HUES64 (cell line): ENCODE measurements at regions not wholly inside any gene's neighbourhood (a gene's known extent, or its start where the extent isn't known, plus 50 kb on each side); places are given as distances from the start of the nearest gene placed in this dataset.

ENCODE experiments used
- H3K27ac ChIP-seq: 2 replicates; pipeline ENCODE4 v1.7.0; 2013; ENCODE audit warnings: low read depth, low read length, inconsistent platforms
- H3K27me3 ChIP-seq: 2 replicates; pipeline ENCODE4 v1.6.1; 2013; ENCODE audit warnings: mild to moderate bottlenecking, low read length; ENCODE audit not compliant: insufficient read depth
- H3K36me3 ChIP-seq: 2 replicates; pipeline ENCODE4 v1.6.1; 2013; ENCODE audit warnings: mild to moderate bottlenecking, low read length; ENCODE audit not compliant: insufficient read depth
- H3K4me1 ChIP-seq: 2 replicates; pipeline ENCODE4 v1.6.1; 2013; ENCODE audit warnings: mild to moderate bottlenecking, low read length, moderate library complexity; ENCODE audit not compliant: insufficient read depth
- H3K4me3 ChIP-seq: 2 replicates; pipeline ENCODE4 v1.5.1; 2013; ENCODE audit warnings: mild to moderate bottlenecking, low read length, moderate library complexity
- H3K9ac ChIP-seq: 2 replicates; pipeline ENCODE4 v1.6.1; 2013; ENCODE audit warnings: mild to moderate bottlenecking, low read depth, low read length
- H3K9me3 ChIP-seq: 2 replicates; pipeline ENCODE4 v1.6.1; 2013; ENCODE audit warnings: low read depth, low read length; ENCODE audit not compliant: insufficient read depth
- WGBS: fragments of 150-250, 120-280 bp; methylation state at CpG from one replicate; pipeline ENCODE4 v1.1.7; 2013; ENCODE audit warnings: missing lambda C conversion rate; 5-methylcytosine and 5-hydroxymethylcytosine counted together

- no peaks in the 10 kb centered on the region for H3K27me3 ChIP-seq
- H3K4me1 ChIP-seq: no peaks in the 10 kb centered on the region
- H3K9me3 ChIP-seq: no peaks in the 10 kb centered on the region; the same call in 1 of the 2 replicates
- H3K9ac ChIP-seq: no peak overlapping the region
- no peaks in the 10 kb centered on the region for H3K36me3 ChIP-seq
- no peak overlapping the region for H3K27ac ChIP-seq
- H3K4me3 ChIP-seq: no peak overlapping the region
- 91% methylated on average over 3 of the region's 3 CpGs for WGBS
Observed at GRCh38 chr9:94198414-94198813, 60.7 kb upstream of the ZNF169 start.

- Histone ChIP-seq H3K27me3 (no peaks in the 10 kb centered on the region), H3K4me3 (no peak overlapping the region), H3K9me3 (0 out of 2 replicates have a peak, but pooled peaks cover 3% of the 10 kb centered on the region), H3K4me1 (no peaks in the 10 kb centered on the region), H3K9ac (no peak overlapping the region), H3K36me3 (no peaks in the 10 kb centered on the region), H3K27ac (no peak overlapping the region)
Observed at GRCh38 chr9:94199776-94200175, 59.3 kb upstream of the ZNF169 start.

- Histone ChIP-seq H3K9ac (no peak overlapping the region), H3K4me1 (no peaks in the 10 kb centered on the region), H3K4me3 (no peak overlapping the region), H3K36me3 (no peaks in the 10 kb centered on the region), H3K27ac (no peak overlapping the region), H3K9me3 (0 out of 2 replicates have a peak, but pooled peaks cover 3% of the 10 kb centered on the region), H3K27me3 (no peaks in the 10 kb centered on the region)
- 75% methylated on average over 4 of the region's 4 CpGs for WGBS
Observed at GRCh38 chr9:94204174-94204573, 54.9 kb upstream of the ZNF169 start.

- Histone ChIP-seq H3K9ac (no peak overlapping the region), H3K27ac (no peak overlapping the region), H3K27me3 (no peaks in the 10 kb centered on the region), H3K4me3 (no peak overlapping the region), H3K4me1 (peaks cover 10% of the 10 kb centered on the region), H3K9me3 (0 out of 2 replicates have a peak, but pooled peaks cover 3% of the 10 kb centered on the region), H3K36me3 (no peaks in the 10 kb centered on the region)
- 79% methylated on average over 1 of the region's 1 CpG for WGBS
Observed at GRCh38 chr9:94207781-94208180, 51.3 kb upstream of the ZNF169 start.
